ENCODE measurements at regions not wholly inside any gene's neighbourhood (a gene's known extent, or its start where the extent isn't known, plus 50 kb on each side); places are given as distances from the start of the nearest gene placed in this dataset.

DNA sequence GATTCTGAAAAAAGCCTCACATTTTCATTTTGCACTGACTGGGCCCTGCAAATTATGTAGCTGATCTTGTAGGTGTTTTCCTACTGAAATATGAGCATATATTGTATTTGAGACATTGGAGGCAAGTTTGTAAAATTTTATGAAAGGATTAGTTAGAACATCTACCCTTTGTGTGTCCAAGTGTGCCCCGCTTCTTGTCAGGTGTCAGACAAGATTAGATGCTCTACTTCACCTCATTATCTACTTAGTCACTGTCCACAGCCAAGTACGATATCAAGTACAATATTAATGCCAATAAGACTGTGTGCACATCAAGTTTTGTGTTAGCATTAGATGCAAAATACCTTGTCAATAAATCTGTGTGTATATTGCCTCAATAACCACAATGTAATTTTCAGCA, 67.8 kb upstream of the RPRM start:
- TF ChIP-seq, protein P1, sequence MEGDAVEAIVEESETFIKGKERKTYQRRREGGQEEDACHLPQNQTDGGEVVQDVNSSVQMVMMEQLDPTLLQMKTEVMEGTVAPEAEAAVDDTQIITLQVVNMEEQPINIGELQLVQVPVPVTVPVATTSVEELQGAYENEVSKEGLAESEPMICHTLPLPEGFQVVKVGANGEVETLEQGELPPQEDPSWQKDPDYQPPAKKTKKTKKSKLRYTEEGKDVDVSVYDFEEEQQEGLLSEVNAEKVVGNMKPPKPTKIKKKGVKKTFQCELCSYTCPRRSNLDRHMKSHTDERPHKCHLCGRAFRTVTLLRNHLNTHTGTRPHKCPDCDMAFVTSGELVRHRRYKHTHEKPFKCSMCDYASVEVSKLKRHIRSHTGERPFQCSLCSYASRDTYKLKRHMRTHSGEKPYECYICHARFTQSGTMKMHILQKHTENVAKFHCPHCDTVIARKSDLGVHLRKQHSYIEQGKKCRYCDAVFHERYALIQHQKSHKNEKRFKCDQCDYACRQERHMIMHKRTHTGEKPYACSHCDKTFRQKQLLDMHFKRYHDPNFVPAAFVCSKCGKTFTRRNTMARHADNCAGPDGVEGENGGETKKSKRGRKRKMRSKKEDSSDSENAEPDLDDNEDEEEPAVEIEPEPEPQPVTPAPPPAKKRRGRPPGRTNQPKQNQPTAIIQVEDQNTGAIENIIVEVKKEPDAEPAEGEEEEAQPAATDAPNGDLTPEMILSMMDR (IDR thresholded peaks at IDR 0.05) = no peak
- TF ChIP-seq EP300 (IDR thresholded peaks at IDR 0.05) (no peak), POLR2A (IDR thresholded peaks at IDR 0.05) (no peak)
- Histone ChIP-seq H3K4me1 (ENCODE audit: insufficient read depth) (no peaks in the 10 kb centered on the region), H3K36me3 (no peaks in the 10 kb centered on the region), H3K27ac (no peak overlapping the region), H3K27me3 (no peaks in the 10 kb centered on the region), H3K4me3 (no peak overlapping the region), H3K9me3 (no peaks in the 10 kb centered on the region)
- no peak for DNase-seq
- 73 to 92% (median 78%) methylated on average over 2 of the region's 2 CpGs for WGBS, 3 donors
- intact Hi-C loops (cut with DNase I) = no loop called here

DNA sequence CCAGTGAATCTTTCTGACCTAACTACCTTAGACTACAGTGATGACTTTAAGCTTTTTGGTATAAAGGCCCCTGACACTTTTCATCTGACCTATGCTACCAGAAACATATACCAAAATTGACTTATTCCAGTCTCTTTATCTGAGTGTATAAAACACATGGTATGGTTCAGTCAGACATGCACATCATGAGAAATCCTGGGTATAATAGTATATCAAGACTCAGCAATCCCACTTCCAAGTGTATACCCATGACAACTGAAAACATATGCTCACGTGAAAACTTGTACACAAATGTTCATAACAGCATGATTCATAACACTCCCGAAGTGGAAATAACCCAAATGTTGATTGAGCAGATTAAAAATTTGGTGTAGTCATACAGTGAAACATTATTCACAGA, 70.0 kb upstream of the RPRM start:
- DNase-seq = no peak
- H3K27ac ChIP-seq = no peak overlapping the region
- no peaks in the 10 kb centered on the region for H3K9me3 ChIP-seq
- intact Hi-C loops (cut with DNase I) = no loop called here
- no peak overlapping the region for H3K4me3 ChIP-seq
- no peaks in the 10 kb centered on the region for H3K36me3 ChIP-seq
- 71 to 82% (median 76%) methylated on average over 2 of the region's 2 CpGs for WGBS, 3 donors
- H3K4me1 ChIP-seq (ENCODE audit: insufficient read depth) = no peaks in the 10 kb centered on the region
- TF ChIP-seq POLR2A (IDR thresholded peaks at IDR 0.05) (no peak), EP300 (IDR thresholded peaks at IDR 0.05) (no peak)
- TF ChIP-seq, protein P1 (IDR thresholded peaks at IDR 0.05) = no peak
- no peaks in the 10 kb centered on the region for H3K27me3 ChIP-seq

DNA sequence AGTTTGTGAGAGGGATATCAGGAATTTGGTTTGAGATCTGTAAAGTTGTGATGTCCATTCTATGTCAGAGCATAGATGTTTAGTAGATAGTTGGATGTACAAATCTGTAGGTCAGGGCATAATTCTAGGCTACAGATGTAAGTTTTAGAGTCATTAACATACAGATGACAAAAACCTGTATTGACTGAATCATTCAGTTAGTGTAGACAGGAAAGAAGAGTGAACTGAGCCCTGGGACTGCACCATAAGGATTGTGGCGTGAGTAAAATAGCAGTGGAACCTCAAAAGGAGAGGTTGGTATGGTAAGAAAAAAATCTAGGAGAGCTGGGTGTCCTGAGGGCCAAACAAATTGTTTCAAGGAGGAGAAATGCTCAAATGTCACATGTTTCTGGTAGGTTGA, 73.1 kb upstream of the RPRM start:
- TF ChIP-seq EP300 (IDR thresholded peaks at IDR 0.05) (no peak), POLR2A (IDR thresholded peaks at IDR 0.05) (no peak)
- TF ChIP-seq, protein P1 (IDR thresholded peaks at IDR 0.05) = no peak
- Histone ChIP-seq H3K4me3 (no peak overlapping the region), H3K27ac (no peak overlapping the region), H3K9me3 (no peaks in the 10 kb centered on the region), H3K4me1 (ENCODE audit: insufficient read depth) (no peaks in the 10 kb centered on the region), H3K27me3 (no peaks in the 10 kb centered on the region), H3K36me3 (no peaks in the 10 kb centered on the region)
- intact Hi-C loops (cut with DNase I) = no loop called here
- WGBS, 3 donors = 64 to 78% (median 67%) methylated on average over 1 of the region's 1 CpG
- DNase-seq = no peak

DNA sequence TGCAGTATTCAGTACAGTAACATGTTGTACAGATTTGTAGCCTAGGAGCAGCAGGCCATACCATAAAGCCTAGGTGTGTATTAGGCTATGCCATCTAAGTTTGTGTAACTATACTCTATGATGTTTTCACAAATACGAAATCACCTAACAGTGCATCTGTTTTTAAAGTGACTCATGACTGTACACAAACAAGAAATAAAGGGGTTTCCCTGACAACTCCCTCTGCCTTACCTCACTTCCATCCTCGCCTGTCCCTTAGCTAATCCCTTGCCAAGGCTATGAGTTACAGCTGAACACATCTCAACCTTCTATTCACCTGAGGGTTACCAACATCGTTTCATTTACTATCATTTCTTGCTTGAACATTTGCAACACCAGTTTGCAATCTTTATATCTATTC, 78.6 kb upstream of the RPRM start:
- DNase-seq = no peak
- Histone ChIP-seq H3K4me3 (no peak overlapping the region), H3K4me1 (ENCODE audit: insufficient read depth) (no peaks in the 10 kb centered on the region), H3K36me3 (no peaks in the 10 kb centered on the region), H3K9me3 (no peaks in the 10 kb centered on the region), H3K27me3 (no peaks in the 10 kb centered on the region), H3K27ac (no peak overlapping the region)
- TF ChIP-seq EP300 (IDR thresholded peaks at IDR 0.05) (no peak), POLR2A (IDR thresholded peaks at IDR 0.05) (no peak)
- TF ChIP-seq, protein P1 (IDR thresholded peaks at IDR 0.05) = no peak
- WGBS, 3 donors = 69 to 76% (median 71%) methylated on average over 3 of the region's 3 CpGs
- intact Hi-C loops (cut with DNase I) = no loop called here

DNA sequence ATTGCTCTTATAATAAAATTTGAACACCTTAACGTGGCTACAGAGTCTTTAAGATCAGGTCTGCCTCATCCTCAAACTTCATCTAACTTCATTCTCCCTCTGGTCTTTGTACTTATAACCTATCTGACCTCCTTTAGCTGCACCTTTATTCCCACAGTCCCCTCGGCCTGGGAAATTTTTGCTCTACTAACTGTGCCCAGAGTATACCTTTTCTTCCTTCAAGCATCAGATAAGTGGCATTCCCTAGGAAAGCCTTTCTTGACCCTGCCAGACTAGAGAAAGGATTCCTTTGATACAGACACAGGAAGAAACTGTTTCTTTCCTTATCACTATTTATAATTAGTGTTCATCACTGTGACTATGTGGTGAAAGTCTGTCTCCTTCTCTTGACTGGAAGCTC, 79.2 kb upstream of the RPRM start:
- no peak overlapping the region for H3K27ac ChIP-seq
- WGBS, 3 donors = 39 to 58% (median 42%) methylated on average over 2 of the region's 2 CpGs
- H3K4me1 ChIP-seq (ENCODE audit: insufficient read depth) = no peaks in the 10 kb centered on the region
- H3K27me3 ChIP-seq = no peaks in the 10 kb centered on the region
- no peak for DNase-seq
- no peak overlapping the region for H3K4me3 ChIP-seq
- no peaks in the 10 kb centered on the region for H3K9me3 ChIP-seq
- H3K36me3 ChIP-seq = no peaks in the 10 kb centered on the region
- intact Hi-C loops (cut with DNase I) = no loop called here
- TF ChIP-seq, protein P1 (IDR thresholded peaks at IDR 0.05) = no peak
- TF ChIP-seq POLR2A (IDR thresholded peaks at IDR 0.05) = no peak
- TF ChIP-seq EP300 (IDR thresholded peaks at IDR 0.05) = no peak
